K562 (cell line): ENCODE measurements at regions not wholly inside any gene's neighbourhood (a gene's known extent, or its start where the extent isn't known, plus 50 kb on each side); places are given as distances from the start of the nearest gene placed in this dataset.
"Not testable (repeated sequence)": the region's sequence is repeated elsewhere in the genome, so short reads cannot be mapped to it uniquely, and the experiment has no call there.

Experiments
- ATAC-seq: fragments of 200-7000 bp; cut with Tn5 transposase; 3 replicates; pipeline ENCODE4 v1.9.1; 2020; ENCODE audit warnings: moderate library complexity
- BruUV-seq: library from RNA; stranded (reverse); fragments of 400-500 nt; replicated peaks from 2 replicates; lab custom pipeline; 2021; lab: Mats Ljungman, UMichigan
- CTCF ChIA-PET: fragments of 300-600 bp; formaldehyde crosslinking; extraction: SDS; loops from one replicate; lab custom pipeline; 2021; ENCODE audit warnings: low intra/inter-chr PET ratio; lab: Yijun Ruan, JAX
- POLR2A ChIA-PET: fragments of 300-600, 350-650 bp; sonication (Branson Sonifier 250); formaldehyde crosslinking; extraction: SDS; loops from one replicate; lab custom pipeline; 2021; ENCODE audit warnings: antibody characterized with exemption, inconsistent platforms; lab: Yijun Ruan, JAX
- DNase-seq, 4 experiments: peaks; one replicate each; pipeline versions ENCODE4 v3.0.0 to v3.0.0-alpha.2; 2011 to 2018; ENCODE audit warnings: low spot score in 3 of 4, mixed read lengths in 3 of 4; ENCODE audit errors: extremely low read depth in 1 of 4
- FAIRE-seq: peaks from 2 replicates; lab custom pipeline; 2011; peaks lifted over from hg19 to GRCh38; lab: Jason Lieb, UNC
- H2AFZ ChIP-seq: 2 replicates; pipeline ENCODE4 v1.6.0; 2011; ENCODE audit warnings: low read depth, low read length, control low read depth, inconsistent platforms
- H3K27ac ChIP-seq: fragments of 200-600 bp; 3 replicates; pipeline ENCODE4 v1.8.0; 2011; ENCODE audit warnings: low read depth, mild to moderate bottlenecking, control low read depth, inconsistent platforms, low read length, moderate library complexity, mixed read lengths; ENCODE audit errors: extremely low read depth
- H3K27me3 ChIP-seq, 2 experiments: fragments of 300-600 bp in 1 of 2; 2 replicates in 1 of 2; 3 replicates in 1 of 2; pipeline versions ENCODE4 v1.6.0 to v1.8.0; 2011; ENCODE audit warnings: inconsistent platforms in 2 of 2, low read length in 2 of 2, mild to moderate bottlenecking in 1 of 2, mixed read lengths in 1 of 2, moderate library complexity in 1 of 2; ENCODE audit not compliant: control insufficient read depth in 2 of 2, insufficient read depth in 2 of 2
- H3K36me3 ChIP-seq: fragments of 300-600 bp; 3 replicates; pipeline ENCODE4 v1.8.0; 2011; ENCODE audit warnings: mild to moderate bottlenecking, low read length, inconsistent platforms; ENCODE audit not compliant: control insufficient read depth, insufficient read depth
- H3K4me1 ChIP-seq, 2 experiments: fragments of 200-600 bp in 1 of 2; replicated peaks in 1 of 2; 2 replicates in 1 of 2; 3 replicates in 1 of 2; pipeline versions ENCODE4 v1.5.1 to v1.8.0; 2011; ENCODE audit warnings: inconsistent platforms in 2 of 2, low read length in 2 of 2, mild to moderate bottlenecking in 1 of 2, mixed read lengths in 1 of 2, moderate library complexity in 1 of 2; ENCODE audit not compliant: control insufficient read depth in 2 of 2, insufficient read depth in 2 of 2
- H3K4me2 ChIP-seq: 2 replicates; pipeline ENCODE4 v1.6.1; 2011; ENCODE audit warnings: low read length, control low read depth, inconsistent platforms, mixed read lengths; ENCODE audit not compliant: insufficient read depth
- H3K4me3 ChIP-seq: fragments of 200-600 bp; sonication (generic), shearing (Covaris generic); 2 replicates; pipeline ENCODE4 v1.5.1; 2016; ENCODE audit warnings: control low read depth, inconsistent platforms
- H3K79me2 ChIP-seq: fragments of 200-600 bp; 3 replicates; pipeline ENCODE4 v1.8.0; 2011; ENCODE audit warnings: low read length, inconsistent platforms; ENCODE audit not compliant: control insufficient read depth, insufficient read depth
- H3K9ac ChIP-seq, 2 experiments: 2 replicates each; pipeline versions ENCODE4 v1.6.0 to v1.6.1; 2011; ENCODE audit warnings: low read depth in 2 of 2, low read length in 2 of 2, control low read depth in 1 of 2, inconsistent platforms in 1 of 2, mild to moderate bottlenecking in 1 of 2, mixed read lengths in 1 of 2; ENCODE audit not compliant: insufficient read depth in 1 of 2
- H3K9me1 ChIP-seq: one replicate; pipeline ENCODE4 v1.6.0; 2011; ENCODE audit warnings: inconsistent platforms, mild to moderate bottlenecking, low read length, moderate library complexity; ENCODE audit not compliant: control insufficient read depth, insufficient read depth
- H3K9me3 ChIP-seq: replicated peaks from 2 replicates; pipeline ENCODE4 v1.5.1; 2011; ENCODE audit warnings: low read depth, low read length, inconsistent platforms; ENCODE audit not compliant: control insufficient read depth, insufficient read depth
- H4K20me1 ChIP-seq: replicated peaks from 2 replicates; pipeline ENCODE4 v1.6.1; 2011; ENCODE audit warnings: low read length, inconsistent platforms, mixed read lengths; ENCODE audit not compliant: control insufficient read depth, insufficient read depth
- ATF3 ChIP-seq, 2 experiments: fragments of 450-650 bp in 1 of 2; sonication (generic) in 1 of 2; formaldehyde crosslinking in 1 of 2; IDR thresholded peaks in 1 of 2; conservative IDR thresholded peaks in 1 of 2; 2 replicates each; pipeline versions ENCODE4 v1.6.1 to v1.8.1; 2016 to 2023; ENCODE audit warnings: mild to moderate bottlenecking in 2 of 2, moderate library complexity in 2 of 2, inconsistent platforms in 1 of 2, missing genetic modification reagents in 1 of 2
- CEBPG ChIP-seq, 3 experiments: fragments of 200-800 bp in 1 of 3; sonication (Bioruptor generic) in 1 of 3; sonication (generic) in 1 of 3; formaldehyde crosslinking in 1 of 3; IDR thresholded peaks in 2 of 3; conservative IDR thresholded peaks in 1 of 3; 2 replicates each; pipeline versions ENCODE4 v1.6.1 to v1.8.0; 2016 to 2022; ENCODE audit warnings: missing compliant biosample characterization in 2 of 3, missing genetic modification characterization in 2 of 3, mild to moderate bottlenecking in 1 of 3, missing genetic modification reagents in 1 of 3
- KLF1 ChIP-seq: fragments of 450-650 bp; IDR thresholded peaks from 2 replicates; pipeline ENCODE4 v1.6.1; 2016; ENCODE audit warnings: missing genetic modification characterization, missing compliant biosample characterization
- TRIM24 ChIP-seq, 2 experiments: fragments of 450-650 bp; IDR thresholded peaks; 2 replicates each; pipeline ENCODE4 v1.6.1; 2016
- ZNF146 ChIP-seq: IDR thresholded peaks from one replicate; pipeline ENCODE4 v1.6.1; 2018; ENCODE audit warnings: missing compliant biosample characterization; ENCODE audit not compliant: unreplicated experiment
- whole genome bisulfite sequencing: fragments of 100-300 bp; shearing (Covaris generic); methylation state at CpG from one replicate; pipeline ENCODE4 v1.1.6; 2016; ENCODE audit warnings: low coverage, mixed read lengths; ENCODE audit not compliant: insufficient coverage; ENCODE audit errors: missing lambda C conversion rate; 5-methylcytosine and 5-hydroxymethylcytosine counted together
- in situ Hi-C: fragments of 300-500 bp; cut with MboI; formaldehyde crosslinking; loops from 4 replicates; pipeline ENCODE4 v1.15.0; 2018; ENCODE audit warnings: inconsistent platforms, mixed read lengths
- intact Hi-C: fragments of 100-400 bp; cut with micrococcal nuclease; formaldehyde crosslinking; loops from 2 replicates; pipeline ENCODE4 v1.14.2; 2022

DNA sequence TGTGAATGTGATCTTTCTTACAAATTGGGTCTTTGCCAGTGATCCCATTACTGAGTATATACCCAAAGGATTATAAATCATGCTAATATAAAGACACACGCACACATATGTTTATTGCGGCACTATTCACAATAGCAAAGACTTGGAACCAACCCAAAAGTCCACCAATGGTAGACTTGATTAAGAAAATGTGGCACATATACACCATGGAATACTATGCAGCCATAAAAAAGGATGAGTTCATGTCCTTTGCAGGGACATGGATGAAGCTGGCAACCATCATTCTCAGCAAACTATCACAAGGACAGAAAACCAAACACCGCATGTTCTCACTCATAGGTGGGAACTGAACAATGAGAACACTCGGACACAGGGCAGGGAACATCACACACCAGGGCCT, 55.5 kb upstream of the ATP2B1 start:
- H3K4me2 ChIP-seq, H3K36me3 ChIP-seq, H3K79me2 ChIP-seq, CTCF ChIA-PET, POLR2A ChIA-PET, H4K20me1 ChIP-seq, H3K4me1 ChIP-seq, DNase-seq, BruUV-seq, intact Hi-C loops, ATAC-seq, in situ Hi-C loops, H3K27ac ChIP-seq, H3K4me3 ChIP-seq, H3K27me3 ChIP-seq, H2AFZ ChIP-seq, H3K9me1 ChIP-seq, FAIRE-seq, H3K9ac ChIP-seq, H3K9me3 ChIP-seq: not testable (repeated sequence)
- peak; percentile 67 for TF ChIP-seq ZNF146 (CRISPR knock-in tag)
- WGBS = 21% methylated on average over 4 of the region's 4 CpGs

GRCh38 chr12:89762498-89763170, 54.0 kb upstream of the ATP2B1 start:
- in situ Hi-C loops = no loop called here
- no peak for ATAC-seq
- POLR2A ChIA-PET = no interaction called here
- FAIRE-seq = peak; percentile 65
- H3K4me3 ChIP-seq = no peak overlapping the region
- no peak overlapping the region for H3K9ac ChIP-seq
- no peak overlapping the region for H2AFZ ChIP-seq
- no peak overlapping the region for H3K4me2 ChIP-seq
- no peaks in the 10 kb centered on the region for H3K27me3 ChIP-seq
- no peak for DNase-seq
- H4K20me1 ChIP-seq = no peaks in the 10 kb centered on the region
- H3K4me1 ChIP-seq = no peaks in the 10 kb centered on the region
- intact Hi-C loops = no loop called here
- TF ChIP-seq KLF1 (tag) = no peak
- no peak for TF ChIP-seq CEBPG (CRISPR knock-in tag; IDR thresholded peaks at IDR 0.05)
- 0 out of 4 replicates have a peak, but pooled peaks of 1 of the 2 experiments have one; percentile 16 for TF ChIP-seq CEBPG (tag; conservative IDR thresholded peaks at IDR 0.05 in 1 of 2, IDR thresholded peaks at IDR 0.05 in 1 of 2)
- peak in 1 of 2 experiments; percentile 15; a peak in 1 of 4 replicates for TF ChIP-seq TRIM24 (IDR thresholded peaks at IDR 0.05)
- TF ChIP-seq ATF3 (IDR thresholded peaks at IDR 0.05) = peak; percentile 50
- TF ChIP-seq ATF3 (CRISPR knock-in tag; conservative IDR thresholded peaks at IDR 0.05) = no peak
- TF ChIP-seq, all 486 proteins: peak for 3
- WGBS = 15% methylated on average over 4 of the region's 4 CpGs
- no peaks in the 10 kb centered on the region for H3K79me2 ChIP-seq
- no peaks in the 10 kb centered on the region for H3K9me3 ChIP-seq
- BruUV-seq = no TSS peak
- CTCF ChIA-PET = no interaction called here
- no peaks in the 10 kb centered on the region for H3K9me1 ChIP-seq
- H3K27ac ChIP-seq = no peak overlapping the region
- no peaks in the 10 kb centered on the region for H3K36me3 ChIP-seq
